Putamen (tissue), 1 donor: ENCODE measurements at regions not wholly inside any gene's neighbourhood (a gene's known extent, or its start where the extent isn't known, plus 50 kb on each side); places are given as distances from the start of the nearest gene placed in this dataset.

Experiments used
- DNase-seq: peaks from one replicate; pipeline ENCODE4 v3.0.0-alpha.2; 2016; ENCODE audit warnings: low spot score

GRCh38 chr11:107140983-107141382, 122.7 kb upstream of the GUCY1A2 start:
- peak; percentile 3 for DNase-seq

DNA sequence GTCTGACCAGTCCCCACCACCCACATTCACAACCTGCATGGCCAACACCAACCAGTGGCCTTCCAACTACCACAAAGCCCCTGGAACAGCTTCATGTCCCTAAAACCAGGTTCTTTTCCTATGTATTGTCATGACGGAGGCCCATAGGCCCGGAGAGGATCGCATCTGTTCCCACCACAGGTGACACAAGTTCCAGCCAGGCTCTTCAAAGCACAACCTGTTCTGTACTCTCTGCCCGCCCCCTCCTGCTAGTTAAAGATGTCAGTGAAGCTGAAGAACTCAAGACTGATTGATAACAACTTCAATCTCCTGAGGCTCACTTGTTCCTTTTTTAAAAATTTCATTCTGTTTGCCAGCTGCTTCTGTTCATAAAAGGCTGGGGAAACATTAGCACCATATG, 121.1 kb upstream of the GUCY1A2 start:
- DNase-seq, result peak; percentile 47

DNA sequence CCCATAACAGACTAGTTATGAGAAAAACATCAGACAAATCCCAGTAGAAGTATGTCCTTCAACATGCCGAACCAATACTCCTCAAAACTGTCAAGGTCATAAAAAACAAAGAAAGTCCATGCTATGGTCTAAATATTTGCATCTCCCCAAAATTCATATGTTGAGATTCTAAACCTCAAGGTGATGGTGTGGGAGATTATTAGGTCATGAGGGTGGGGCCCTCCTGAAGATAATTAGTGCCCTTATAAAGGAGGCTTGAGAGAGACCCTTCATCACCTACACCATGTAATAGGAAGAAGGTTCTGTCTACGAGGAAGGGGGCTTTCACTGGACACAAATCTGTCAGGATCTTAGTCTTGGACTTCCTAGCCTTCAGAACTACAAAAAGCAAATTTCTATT, 118.6 kb upstream of the GUCY1A2 start:
- DNase-seq, result no peak

DNA sequence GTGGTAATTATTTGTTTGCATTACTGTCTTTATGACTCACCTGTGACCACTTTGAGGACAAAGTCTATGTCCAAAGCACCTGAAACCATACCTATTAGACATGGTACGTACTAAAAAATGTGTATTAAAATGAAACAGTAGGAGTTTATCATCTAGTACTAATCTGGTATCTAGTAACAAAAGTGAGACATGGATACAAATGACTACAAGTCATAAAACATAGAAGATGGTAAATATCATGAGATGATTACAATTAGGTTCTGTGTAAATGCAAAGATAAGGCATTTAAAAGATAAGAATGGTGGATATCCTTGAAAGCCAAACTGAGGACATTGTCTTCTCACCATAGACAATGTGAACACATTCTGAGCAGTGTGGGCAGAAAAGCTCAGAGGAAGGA, 113.5 kb upstream of the GUCY1A2 start:
- DNase-seq, result no peak

- no peak for DNase-seq
These were observed 104.7 kb upstream of the GUCY1A2 start for GRCh38 chr11:107123022-107123421.

- DNase-seq, result no peak
These were observed 99.9 kb upstream of the GUCY1A2 start for GRCh38 chr11:107118025-107118720.

GRCh38 chr11:107116358-107116757, 98.1 kb upstream of the GUCY1A2 start:
- no peak for DNase-seq

GRCh38 chr11:107102692-107103477, 84.6 kb upstream of the GUCY1A2 start:
- DNase-seq, result no peak

GRCh38 chr11:107092667-107093066, 74.4 kb upstream of the GUCY1A2 start:
- no peak for DNase-seq

DNA sequence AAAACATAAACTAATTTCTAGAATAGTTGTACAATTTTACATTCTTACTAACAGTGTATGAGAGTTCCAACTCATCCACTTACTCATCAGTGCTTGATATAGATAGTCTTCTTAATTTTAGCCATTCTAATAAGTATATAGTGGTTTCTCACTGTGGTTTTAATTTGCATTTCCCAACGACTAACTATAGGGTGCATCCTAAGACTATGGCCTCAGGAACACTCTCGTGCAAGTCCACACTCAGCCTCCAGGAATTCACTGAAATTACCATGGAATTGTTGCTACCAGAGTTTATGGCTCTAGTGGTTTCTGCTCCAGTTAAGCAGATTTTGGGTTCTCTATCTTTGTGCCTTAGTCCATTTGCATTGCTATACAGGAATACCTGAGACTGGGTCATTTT, 60.1 kb upstream of the GUCY1A2 start:
- no peak for DNase-seq

GRCh38 chr11:107076832-107077231, 58.6 kb upstream of the GUCY1A2 start:
- no peak for DNase-seq

DNA sequence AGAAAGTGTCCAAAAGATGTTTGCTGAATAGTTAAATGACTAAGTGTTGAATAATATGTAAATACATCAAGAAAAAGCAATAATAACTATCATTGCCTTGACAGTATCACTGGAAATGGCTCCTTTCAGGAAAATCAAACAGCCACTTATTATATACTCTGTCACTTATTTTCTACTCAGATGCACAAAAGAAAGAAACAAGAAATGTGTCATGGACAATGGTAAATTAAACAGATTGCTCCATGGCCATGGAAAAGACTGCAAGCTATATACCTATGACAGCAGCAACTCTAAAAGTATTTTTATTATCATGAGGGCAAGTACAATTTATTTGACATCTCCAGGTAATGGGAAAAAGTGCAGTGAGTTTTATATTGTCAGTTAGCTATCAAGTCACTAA, 52.9 kb upstream of the GUCY1A2 start:
- DNase-seq, result no peak
